HG03457 (cell line): ENCODE measurements at regions not wholly inside any gene's neighbourhood (a gene's known extent, or its start where the extent isn't known, plus 50 kb on each side); places are given as distances from the start of the nearest gene placed in this dataset.

ENCODE experiments used
- ATAC-seq: cut with Tn5 transposase; IDR thresholded peaks from one replicate; pipeline ENCODE4 v1.9.1; 2021; ENCODE audit warnings: moderate number of reproducible peaks; ENCODE audit not compliant: unreplicated experiment

DNA sequence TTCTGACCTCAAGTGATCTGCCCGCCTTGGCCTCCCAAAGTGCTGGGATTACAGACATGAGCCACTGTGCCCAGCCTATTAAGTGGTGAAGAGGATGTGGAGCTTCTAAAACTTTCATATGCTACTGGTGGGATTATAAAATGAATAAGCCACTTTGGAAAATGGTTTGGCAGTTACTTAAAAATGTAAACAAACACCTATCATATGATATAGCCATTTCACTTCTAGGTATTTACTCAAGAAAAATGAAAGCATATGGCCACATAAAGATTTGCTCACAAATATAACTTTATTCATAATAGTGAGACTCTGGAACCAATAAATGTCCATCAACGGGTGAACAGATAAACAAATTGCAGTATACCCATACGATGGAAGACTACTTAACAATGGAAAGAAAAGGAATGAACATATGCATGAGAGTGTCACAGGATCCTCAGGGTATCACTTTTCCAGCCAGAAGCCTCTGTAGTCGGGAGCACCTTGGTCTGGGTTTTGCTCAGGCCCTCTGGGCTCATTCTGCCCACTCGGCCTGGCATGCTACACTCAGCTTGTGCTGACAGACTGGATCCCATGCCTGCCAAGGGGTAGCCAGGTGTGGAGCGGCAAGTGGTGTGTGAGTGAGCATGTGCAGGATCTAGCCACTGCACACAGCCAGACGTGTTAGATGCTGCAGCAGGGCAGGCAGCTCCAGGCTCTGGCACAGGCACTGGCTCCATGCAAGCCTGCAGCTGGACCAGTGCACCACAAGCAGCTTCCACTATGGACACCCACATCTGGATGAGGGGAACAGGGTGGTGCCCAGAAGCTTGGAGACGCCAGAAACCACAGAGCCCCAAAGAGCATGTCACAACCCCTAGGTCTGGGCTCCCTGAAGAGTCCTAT, 213.2 kb upstream of the DIO3 start:
- no peak for ATAC-seq

DNA sequence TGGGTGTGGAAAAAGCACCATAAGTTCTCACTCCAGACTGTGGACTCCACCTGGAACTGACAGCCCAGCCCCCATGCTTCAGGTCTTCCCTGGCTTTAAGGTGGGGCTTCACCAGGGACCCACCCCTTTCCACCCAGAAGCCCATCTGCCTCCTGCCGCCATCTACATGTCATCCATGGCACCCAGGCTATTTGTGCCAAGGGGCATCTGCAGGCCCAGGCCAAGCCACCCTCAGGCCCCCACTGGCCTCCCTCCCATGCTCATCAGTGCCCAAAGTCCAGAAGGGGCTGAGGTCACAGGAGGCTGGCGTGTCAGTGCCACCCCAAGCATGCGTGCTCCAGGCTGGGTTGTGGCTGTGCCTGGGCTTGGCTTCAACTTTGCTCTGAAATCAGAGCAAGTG, 212.2 kb upstream of the DIO3 start:
- no peak for ATAC-seq

- no peak for ATAC-seq
Observed at GRCh38 chr14:101350021-101350420, 211.3 kb upstream of the DIO3 start.

DNA sequence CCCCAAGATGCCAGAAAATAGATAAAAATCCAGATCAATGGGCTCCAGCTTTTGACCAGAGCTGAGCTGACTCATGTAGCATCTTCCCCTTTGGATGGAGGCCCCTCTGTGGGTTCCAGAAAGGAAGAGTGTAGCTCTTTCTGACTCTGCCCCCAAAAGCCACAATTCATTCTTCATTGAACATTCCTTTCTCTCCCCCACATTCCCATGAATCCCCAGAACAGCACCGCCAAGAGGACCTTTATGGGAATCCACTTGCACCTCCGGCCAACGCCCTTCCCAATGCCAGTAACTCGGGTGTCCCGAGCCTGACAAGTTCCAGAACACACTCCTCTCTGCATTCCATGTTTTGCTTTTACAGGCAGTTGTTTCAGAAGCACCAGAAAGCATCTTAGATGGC, 210.6 kb upstream of the DIO3 start:
- no peak for ATAC-seq

- no peak for ATAC-seq
Observed at GRCh38 chr14:101351146-101351545, 210.1 kb upstream of the DIO3 start.

DNA sequence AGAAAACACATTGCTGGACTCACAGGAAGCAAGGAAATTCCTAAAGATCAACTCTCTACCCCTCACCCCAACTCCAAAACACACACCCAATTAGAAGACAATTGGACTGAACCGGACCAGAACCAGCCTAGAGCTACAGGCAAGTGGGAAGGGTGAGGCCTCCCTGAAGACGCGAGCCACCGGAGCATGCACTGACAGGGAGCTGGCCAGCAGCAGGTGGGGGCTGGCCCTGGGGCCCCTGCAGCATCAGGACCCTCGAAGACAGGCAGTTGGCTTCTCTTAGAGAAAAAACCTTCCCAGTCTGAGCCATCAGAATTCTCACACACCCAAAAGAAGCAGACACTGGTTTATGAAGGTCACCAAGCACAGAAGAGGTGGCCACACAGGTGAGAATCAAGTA, 209.5 kb upstream of the DIO3 start:
- no peak for ATAC-seq

DNA sequence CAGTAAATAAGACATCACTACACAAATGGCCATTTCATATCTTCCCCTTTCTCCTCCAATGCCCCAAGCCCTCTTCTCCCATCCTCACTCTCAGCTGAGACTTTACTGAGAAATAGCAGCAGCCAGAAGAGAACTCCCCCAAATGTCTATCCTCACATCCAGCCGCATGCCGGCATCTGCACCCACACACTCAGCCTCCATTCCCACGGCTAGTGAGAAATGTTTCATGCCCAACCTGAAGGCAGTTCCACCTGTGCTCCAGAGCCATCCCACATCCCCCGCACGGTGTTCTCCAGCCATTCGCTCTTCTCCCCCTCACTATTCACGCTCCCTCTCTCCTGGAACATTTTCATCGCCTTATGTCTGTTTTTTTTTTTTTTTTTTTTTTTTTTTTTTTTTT, 208.7 kb upstream of the DIO3 start:
- ATAC-seq = no peak

DNA sequence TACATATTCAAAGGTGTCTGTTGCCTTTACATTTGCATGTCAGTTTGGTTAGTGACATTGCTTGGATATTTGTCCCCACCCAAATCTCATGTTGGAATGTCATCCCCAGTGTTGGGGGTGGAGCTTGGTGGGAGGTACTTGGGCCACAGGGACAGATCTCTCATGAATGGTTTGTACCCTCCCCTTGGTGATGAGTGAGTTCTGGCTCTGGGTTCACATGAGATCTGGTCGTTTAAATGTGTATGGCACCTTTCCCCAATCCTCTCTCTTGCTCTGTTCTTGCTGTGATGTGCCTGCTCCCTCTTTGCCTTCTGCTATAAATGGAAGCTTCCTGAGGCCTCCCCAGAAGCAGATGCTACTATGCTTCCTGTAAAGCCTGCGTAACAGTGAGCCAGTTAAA, 207.9 kb upstream of the DIO3 start:
- no peak for ATAC-seq

- ATAC-seq = no peak
Observed at GRCh38 chr14:101354726-101355125, 206.6 kb upstream of the DIO3 start.

- no peak for ATAC-seq
Observed at GRCh38 chr14:101355284-101355683, 206.0 kb upstream of the DIO3 start.

- ATAC-seq = no peak
Observed at GRCh38 chr14:101357038-101357437, 204.3 kb upstream of the DIO3 start.

DNA sequence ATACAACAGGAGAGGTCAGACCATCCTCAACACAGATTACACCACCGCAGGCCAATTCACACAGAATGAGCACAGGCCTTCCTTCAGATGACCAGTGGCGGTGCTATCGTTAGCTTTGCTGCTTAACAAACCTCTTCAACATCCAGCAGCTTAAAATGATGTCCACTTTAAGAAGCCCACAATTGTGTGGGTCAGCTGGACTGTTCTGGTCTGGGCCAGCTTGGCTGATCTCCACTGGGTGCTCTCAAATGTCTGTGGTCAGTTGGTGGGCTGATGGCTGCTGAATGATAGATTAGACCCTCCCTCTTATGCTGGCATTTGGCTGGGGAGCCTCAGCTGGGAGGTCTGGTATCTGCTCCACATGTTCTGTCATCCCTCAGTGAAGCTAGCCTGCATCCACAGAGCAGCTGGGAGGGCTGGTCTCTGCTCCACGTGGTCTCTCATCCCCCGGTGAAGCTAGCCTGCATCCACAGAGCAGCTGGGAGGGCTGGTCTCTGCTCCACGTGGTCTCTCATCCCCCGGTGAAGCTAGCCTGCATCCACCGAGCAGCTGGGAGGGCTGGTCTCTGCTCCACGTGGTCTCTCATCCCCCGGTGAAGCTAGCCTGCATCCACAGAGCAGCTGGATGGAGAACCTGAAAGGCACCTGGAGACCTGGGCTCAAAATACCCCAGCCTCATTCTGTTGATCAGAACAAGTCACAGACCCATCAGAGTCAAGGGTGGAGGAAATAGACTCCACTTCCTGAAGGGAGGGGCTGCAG, 203.6 kb upstream of the DIO3 start:
- ATAC-seq = no peak

GRCh38 chr14:101358320-101359125, 202.8 kb upstream of the DIO3 start:
- ATAC-seq = no peak

GRCh38 chr14:101359221-101360053, 201.9 kb upstream of the DIO3 start:
- no peak for ATAC-seq

- no peak for ATAC-seq
Observed at GRCh38 chr14:101360054-101360911, 201.0 kb upstream of the DIO3 start.

DNA sequence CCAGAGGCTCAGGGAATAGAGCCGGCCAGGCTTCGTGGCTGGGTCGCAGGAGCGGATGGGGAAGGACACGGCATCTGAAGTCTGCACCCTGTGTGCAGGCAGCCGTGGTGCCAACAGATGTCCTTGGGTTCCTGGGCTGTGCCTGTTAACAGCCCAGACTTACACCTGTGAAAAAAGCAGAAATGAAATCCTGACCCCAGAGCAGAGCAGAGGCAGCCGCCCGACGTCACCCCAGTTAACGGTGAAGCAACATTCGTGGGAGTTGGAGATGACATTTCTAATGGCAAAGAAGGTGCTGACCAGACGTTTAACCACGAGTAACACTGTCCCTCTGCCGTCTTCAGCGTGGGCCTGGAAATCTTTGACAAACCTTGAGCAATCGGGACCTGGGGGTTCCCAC, 200.3 kb upstream of the DIO3 start:
- ATAC-seq = no peak

DNA sequence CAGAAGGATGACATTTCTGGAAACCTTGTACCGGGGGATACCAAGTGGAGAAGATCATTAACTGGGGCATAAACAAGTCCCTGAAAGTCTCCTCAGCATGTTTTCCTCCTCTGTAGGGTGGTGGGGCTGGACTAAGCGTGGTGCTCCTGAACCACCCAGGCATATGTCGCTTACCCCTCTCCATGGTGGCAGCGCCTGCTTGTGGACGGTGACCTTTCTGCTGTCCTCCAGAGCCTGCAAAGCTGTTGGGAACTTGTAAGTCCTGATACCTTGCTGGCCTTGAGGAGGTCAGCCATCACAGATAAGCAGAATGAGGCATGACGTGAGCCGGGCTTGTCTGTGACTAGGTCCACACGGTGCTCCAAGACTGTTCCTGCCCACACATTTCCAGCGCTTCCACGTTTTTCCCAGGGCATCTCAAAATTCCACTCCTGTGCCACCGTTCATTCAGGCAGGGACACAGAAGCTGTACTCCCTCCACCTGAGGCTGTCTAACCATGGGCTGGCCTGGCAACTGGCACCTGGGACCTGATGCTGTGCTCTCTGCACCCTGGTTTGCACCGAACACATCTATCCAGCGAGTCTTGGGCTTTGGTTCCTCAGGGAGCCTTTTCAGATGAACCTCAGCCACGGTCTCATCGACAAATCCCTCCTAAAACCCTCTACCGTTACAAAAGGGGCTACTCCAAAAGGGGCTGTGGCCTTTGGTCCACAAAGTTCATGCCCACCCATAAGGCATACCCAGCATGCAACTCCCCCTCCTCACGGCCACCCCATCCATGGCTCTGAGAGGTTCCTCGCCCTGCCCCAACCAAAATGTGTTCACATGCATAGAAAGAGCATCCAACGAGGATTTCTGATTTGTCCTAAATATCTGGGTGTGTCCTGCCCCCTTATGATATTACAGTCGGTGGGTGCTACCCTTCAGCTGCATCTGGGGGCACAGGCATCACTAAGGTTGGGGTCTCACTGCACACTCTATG, 199.6 kb upstream of the DIO3 start:
- ATAC-seq = no peak

GRCh38 chr14:101362529-101363260, 198.6 kb upstream of the DIO3 start:
- ATAC-seq = no peak
